NCI-H1436 treated with DMSO at 0.1 percent for 48 hours (cell line): ENCODE measurements at regions not wholly inside any gene's neighbourhood (a gene's known extent, or its start where the extent isn't known, plus 50 kb on each side); places are given as distances from the start of the nearest gene placed in this dataset.
"Not testable (repeated sequence)": the region's sequence is repeated elsewhere in the genome, so short reads cannot be mapped to it uniquely, and the experiment has no call there.

Experiments
- DNase-seq: peaks from one replicate; lab custom pipeline; 2025; lab: John Stamatoyannopoulos, UW

- no peak for DNase-seq
These were observed 89.7 kb upstream of the SH3BP4 start for GRCh38 chr2:234861841-234862735.

- not testable (repeated sequence) for DNase-seq
These were observed 92.4 kb upstream of the SH3BP4 start for GRCh38 chr2:234859330-234859872.

GRCh38 chr2:234858790-234859329 lies 93.0 kb upstream of the SH3BP4 start:
- no peak for DNase-seq

- no peak for DNase-seq
These were observed 93.7 kb upstream of the SH3BP4 start for GRCh38 chr2:234858145-234858544.

GRCh38 chr2:234853729-234854128 lies 98.1 kb upstream of the SH3BP4 start:
- no peak for DNase-seq

GRCh38 chr2:234852941-234853340 lies 98.9 kb upstream of the SH3BP4 start:
- DNase-seq, result no peak

- no peak for DNase-seq
These were observed 99.8 kb upstream of the SH3BP4 start for GRCh38 chr2:234852035-234852434.

GRCh38 chr2:234851451-234851850 lies 100.4 kb upstream of the SH3BP4 start:
- DNase-seq, result no peak

GRCh38 chr2:234850818-234851217 lies 101.0 kb upstream of the SH3BP4 start:
- DNase-seq, result no peak

- no peak for DNase-seq
These were observed 102.1 kb upstream of the SH3BP4 start for GRCh38 chr2:234849678-234850077.

GRCh38 chr2:234848578-234848977 lies 103.2 kb upstream of the SH3BP4 start:
- DNase-seq, result no peak

- DNase-seq, result no peak
These were observed 104.2 kb upstream of the SH3BP4 start for GRCh38 chr2:234847639-234848038.

GRCh38 chr2:234847364-234847635 lies 104.5 kb upstream of the SH3BP4 start:
- no peak for DNase-seq

- DNase-seq, result no peak
These were observed 105.0 kb upstream of the SH3BP4 start for GRCh38 chr2:234846599-234847363.

GRCh38 chr2:234845602-234846590 lies 105.9 kb upstream of the SH3BP4 start:
- no peak for DNase-seq

GRCh38 chr2:234843411-234843810 lies 108.4 kb upstream of the SH3BP4 start:
- no peak for DNase-seq

GRCh38 chr2:234842753-234843152 lies 109.1 kb upstream of the SH3BP4 start:
- no peak for DNase-seq

- no peak for DNase-seq
These were observed 110.3 kb upstream of the SH3BP4 start for GRCh38 chr2:234841321-234842015.

- DNase-seq, result no peak
These were observed 111.5 kb upstream of the SH3BP4 start for GRCh38 chr2:234840336-234840735.

- no peak for DNase-seq
These were observed 112.5 kb upstream of the SH3BP4 start for GRCh38 chr2:234839285-234839684.

GRCh38 chr2:234836271-234836670 lies 115.5 kb upstream of the SH3BP4 start:
- no peak for DNase-seq
